ENCODE measurements at regions not wholly inside any gene's neighbourhood (a gene's known extent, or its start where the extent isn't known, plus 50 kb on each side); places are given as distances from the start of the nearest gene placed in this dataset.

GRCh38 chr4:55730280-55730931, 89.2 kb upstream of the EXOC1L start:
- no peak for TF ChIP-seq CTCF (IDR thresholded peaks at IDR 0.05)
- TF ChIP-seq POLR2A (IDR thresholded peaks at IDR 0.05) = no peak

All from heart left ventricle (tissue), 13 donors.